ENCODE measurements at regions not wholly inside any gene's neighbourhood (a gene's known extent, or its start where the extent isn't known, plus 50 kb on each side); places are given as distances from the start of the nearest gene placed in this dataset.
A peak's percentile ranks its signal among the peaks of the same experiment; 100 is the strongest.
"Not testable (repeated sequence)": the region's sequence is repeated elsewhere in the genome, so short reads cannot be mapped to it uniquely, and the experiment has no call there.

- Mint-ChIP-seq H3K36me3 (no peaks in the 10 kb centered on the region), H3K27ac (no peak overlapping the region), H3K9me3 (no peaks in the 10 kb centered on the region)
- DNase-seq (ENCODE audit: low spot score in 2 of 2) (no peak), ATAC-seq (no peak)
These were observed 67.4 kb upstream of the TAMM41 start for GRCh38 chr3:11914041-11914440.

- no peak for ATAC-seq
- no peaks in the 10 kb centered on the region for H3K36me3 Mint-ChIP-seq
These were observed 68.0 kb upstream of the TAMM41 start for GRCh38 chr3:11914651-11915050.

GRCh38 chr3:11915621-11916424 lies 69.1 kb upstream of the TAMM41 start:
- ATAC-seq (no peak), DNase-seq (ENCODE audit: low spot score in 2 of 2) (peak in 1 of 2 donors; percentile 11)
- H3K27ac Mint-ChIP-seq = no peak overlapping the region
- no peaks in the 10 kb centered on the region for H3K36me3 Mint-ChIP-seq
- no peaks in the 10 kb centered on the region for H3K9me3 Mint-ChIP-seq

More at GRCh38 chr3:11914651-11915050, 68.0 kb upstream of the TAMM41 start:
- Mint-ChIP-seq H3K9me3 (no peaks in the 10 kb centered on the region), H3K27ac (no peak overlapping the region)
- DNase-seq (ENCODE audit: low spot score in 2 of 2) = peak in 1 of 2 donors; percentile 40

DNA sequence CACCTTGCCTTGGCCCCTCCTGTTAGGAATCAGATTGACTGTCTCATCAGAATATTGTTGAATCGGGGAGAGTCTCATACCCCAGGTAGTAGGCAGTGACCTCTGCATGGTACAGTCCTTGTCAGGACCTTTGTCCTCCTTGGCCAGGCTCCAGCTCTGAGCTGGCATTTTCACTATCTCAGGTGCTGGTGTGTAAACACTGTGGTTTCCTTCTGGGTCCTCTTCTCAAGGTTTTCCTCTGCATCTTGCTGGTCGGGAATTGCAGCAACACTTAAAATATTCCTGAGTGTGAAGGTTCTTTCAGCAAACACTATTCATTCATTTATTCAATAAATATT lies 69.7 kb upstream of the TAMM41 start:
- not testable (repeated sequence) for H3K9me3 Mint-ChIP-seq; ATAC-seq; DNase-seq (ENCODE audit: low spot score in 2 of 2); H3K36me3 Mint-ChIP-seq; H3K27ac Mint-ChIP-seq

GRCh38 chr3:11917051-11917450 lies 70.4 kb upstream of the TAMM41 start:
- H3K9me3 Mint-ChIP-seq = no peaks in the 10 kb centered on the region
- no peaks in the 10 kb centered on the region for H3K36me3 Mint-ChIP-seq

GRCh38 chr3:11919390-11919789 lies 72.7 kb upstream of the TAMM41 start:
- H3K27ac Mint-ChIP-seq = no peak overlapping the region
- no peaks in the 10 kb centered on the region for H3K36me3 Mint-ChIP-seq
- no peaks in the 10 kb centered on the region for H3K9me3 Mint-ChIP-seq
- no peak for ATAC-seq
- peak in 1 of 2 donors; percentile 26 for DNase-seq (ENCODE audit: low spot score in 2 of 2)

More at GRCh38 chr3:11917051-11917450, 70.4 kb upstream of the TAMM41 start:
- DNase-seq (ENCODE audit: low spot score in 2 of 2) = peak in 1 of 2 donors; percentile 49
- no peak for ATAC-seq
- H3K27ac Mint-ChIP-seq = no peak overlapping the region

DNA sequence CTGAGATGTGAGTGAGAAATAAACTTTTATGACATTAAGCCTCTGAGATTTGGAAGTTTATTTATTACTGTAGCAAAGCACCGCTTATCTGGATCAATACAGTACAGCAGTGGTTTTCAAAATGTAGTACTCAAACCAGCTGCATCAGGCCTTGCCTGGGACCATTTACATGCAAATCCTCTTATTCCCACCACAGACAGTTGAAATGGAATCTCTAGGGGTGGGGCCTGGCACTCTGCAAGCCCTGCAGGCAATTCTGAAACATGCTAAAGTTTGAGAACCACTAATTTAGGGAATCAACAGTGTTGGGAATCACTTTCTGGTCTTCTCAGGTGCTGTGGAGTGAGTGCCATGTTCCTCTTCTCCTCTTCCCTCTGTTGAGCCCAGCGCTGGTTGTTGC lies 77.8 kb upstream of the TAMM41 start:
- H3K36me3 Mint-ChIP-seq = no peaks in the 10 kb centered on the region
- no peak overlapping the region for H3K27ac Mint-ChIP-seq
- DNase-seq (ENCODE audit: low spot score in 2 of 2) = no peak
- ATAC-seq = no peak
- no peaks in the 10 kb centered on the region for H3K9me3 Mint-ChIP-seq

- Mint-ChIP-seq H3K27ac (no peak overlapping the region), H3K9me3 (no peaks in the 10 kb centered on the region), H3K36me3 (no peaks in the 10 kb centered on the region)
- ATAC-seq (no peak), DNase-seq (ENCODE audit: low spot score in 2 of 2) (no peak)
These were observed 75.8 kb upstream of the SYN2 start for GRCh38 chr3:11928381-11928780.

- DNase-seq (ENCODE audit: low spot score in 2 of 2) = peak in 1 of 2 donors; percentile 34
- no peak for ATAC-seq
- Mint-ChIP-seq H3K27ac (no peak overlapping the region), H3K36me3 (no peaks in the 10 kb centered on the region), H3K9me3 (no peaks in the 10 kb centered on the region)
These were observed 74.7 kb upstream of the SYN2 start for GRCh38 chr3:11929531-11929930.

DNA sequence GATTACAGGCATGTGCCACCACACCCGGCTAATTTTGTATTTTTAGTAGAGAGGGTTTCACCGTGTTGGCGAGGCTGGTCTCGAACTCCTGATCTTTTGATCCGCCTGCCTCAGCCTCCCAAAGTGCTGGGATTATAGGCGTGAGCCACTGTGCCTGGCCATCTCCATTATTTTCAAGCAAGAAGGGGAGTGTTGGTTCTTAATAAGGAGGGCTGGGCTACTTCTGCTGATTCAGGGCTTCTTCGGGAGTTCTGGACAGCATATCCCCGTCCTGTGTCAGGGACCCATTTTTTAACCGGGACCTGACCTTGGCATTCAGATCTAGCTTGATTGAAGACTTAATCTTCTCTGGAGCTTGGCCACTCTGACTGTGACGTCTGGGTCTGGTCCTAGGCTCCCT lies 74.1 kb upstream of the SYN2 start:
- Mint-ChIP-seq H3K36me3 (no peaks in the 10 kb centered on the region), H3K27ac (no peak overlapping the region), H3K9me3 (no peaks in the 10 kb centered on the region)
- no peak for ATAC-seq
- no peak for DNase-seq (ENCODE audit: low spot score in 2 of 2)

GRCh38 chr3:11932636-11933035 lies 71.6 kb upstream of the SYN2 start:
- Mint-ChIP-seq H3K9me3 (no peaks in the 10 kb centered on the region), H3K27ac (no peak overlapping the region), H3K36me3 (no peaks in the 10 kb centered on the region)
- DNase-seq (ENCODE audit: low spot score in 2 of 2) (no peak), ATAC-seq (no peak)

DNA sequence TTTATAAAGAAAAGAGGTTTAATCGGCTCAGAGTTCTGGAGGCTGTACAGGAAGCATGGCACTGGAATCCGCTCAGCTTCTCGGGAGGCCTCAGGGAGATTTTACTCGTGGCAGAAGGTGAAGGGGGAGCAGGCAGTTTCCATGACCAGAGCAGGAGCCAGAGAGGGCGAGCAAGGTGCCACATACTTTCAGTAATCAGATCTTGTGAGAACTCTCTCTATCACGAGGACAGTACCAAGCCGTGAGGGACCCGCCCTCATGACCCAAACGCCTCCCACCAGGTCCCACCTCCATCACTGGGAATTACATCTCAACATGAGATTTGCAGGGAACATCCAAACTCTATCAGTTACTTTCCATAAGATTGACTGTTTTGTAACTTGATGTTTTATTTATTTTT lies 70.7 kb upstream of the SYN2 start:
- no peak for ATAC-seq
- no peaks in the 10 kb centered on the region for H3K36me3 Mint-ChIP-seq
- DNase-seq (ENCODE audit: low spot score in 2 of 2) = peak in 1 of 2 donors; percentile 28
- no peaks in the 10 kb centered on the region for H3K9me3 Mint-ChIP-seq
- no peak overlapping the region for H3K27ac Mint-ChIP-seq

DNA sequence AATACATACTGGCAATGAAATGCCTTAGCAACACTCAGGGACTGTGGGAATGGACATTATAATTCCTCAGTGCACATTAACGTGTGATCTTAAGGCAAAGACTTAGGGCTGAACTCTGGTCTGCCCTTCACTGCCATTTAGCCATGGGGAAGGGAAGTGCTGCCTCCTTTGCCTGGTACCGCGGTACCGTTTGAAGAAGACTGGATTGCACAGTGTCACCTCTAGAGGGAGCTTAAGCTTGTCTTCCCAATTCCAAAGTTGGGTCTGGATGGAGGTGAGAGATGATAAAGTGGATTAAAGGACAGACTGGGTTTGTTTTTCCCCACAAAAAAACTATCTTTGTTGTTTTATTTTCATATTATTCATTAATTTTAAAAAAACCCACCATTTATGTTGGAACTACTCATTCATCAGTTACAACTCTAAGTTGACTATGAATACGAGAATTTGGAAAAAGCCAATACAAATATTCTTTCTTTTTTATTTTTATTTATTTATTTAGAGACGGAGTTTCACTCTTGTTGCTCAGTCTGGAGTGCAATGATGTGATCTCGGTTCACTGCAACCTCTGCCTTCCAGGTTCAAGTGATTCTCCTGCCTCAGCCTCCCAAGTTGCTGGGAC lies 60.0 kb upstream of the SYN2 start:
- Mint-ChIP-seq H3K27ac (no peak overlapping the region), H3K36me3 (no peaks in the 10 kb centered on the region), H3K9me3 (peaks cover 12 to 20% of the 10 kb centered on the region in 2 donors)
- DNase-seq (ENCODE audit: low spot score in 2 of 2) (no peak), ATAC-seq (no peak)

- ATAC-seq (no peak), DNase-seq (ENCODE audit: low spot score in 2 of 2) (no peak)
- Mint-ChIP-seq H3K9me3 (peaks cover 4 to 11% of the 10 kb centered on the region in 2 donors), H3K27ac (no peak overlapping the region), H3K36me3 (no peaks in the 10 kb centered on the region)
These were observed 55.9 kb upstream of the SYN2 start for GRCh38 chr3:11948331-11948730.

DNA sequence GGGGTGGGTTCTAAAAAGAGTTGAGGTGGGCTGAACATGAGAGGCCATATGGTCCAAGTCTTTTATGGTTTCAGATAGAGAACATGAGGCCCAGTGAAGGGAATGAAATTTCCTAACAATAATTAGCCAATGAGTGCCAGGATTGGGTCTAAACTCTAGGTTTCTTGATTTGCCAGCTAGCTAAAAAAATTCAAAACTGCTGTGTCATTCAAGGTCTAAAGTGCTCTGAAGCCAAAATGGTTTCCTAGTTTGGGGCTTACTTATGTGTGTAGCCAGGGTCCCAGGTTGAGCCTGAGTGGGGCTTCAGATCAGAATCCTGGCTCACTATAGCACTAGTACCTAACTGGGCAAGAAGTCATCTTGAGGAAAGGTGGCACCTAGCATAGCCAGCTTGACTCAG lies 55.3 kb upstream of the SYN2 start:
- ATAC-seq (no peak), DNase-seq (ENCODE audit: low spot score in 2 of 2) (no peak)
- Mint-ChIP-seq H3K27ac (no peak overlapping the region), H3K36me3 (no peaks in the 10 kb centered on the region), H3K9me3 (peaks cover 2 to 10% of the 10 kb centered on the region in 2 donors)

- H3K27ac Mint-ChIP-seq = no peak overlapping the region
- DNase-seq (ENCODE audit: low spot score in 2 of 2) (no peak), ATAC-seq (no peak)
- H3K9me3 Mint-ChIP-seq = peaks cover 0 to 8% of the 10 kb centered on the region in 2 donors
- no peaks in the 10 kb centered on the region for H3K36me3 Mint-ChIP-seq
These were observed 54.8 kb upstream of the SYN2 start for GRCh38 chr3:11949351-11949750.

- H3K9me3 Mint-ChIP-seq = peaks cover 0 to 6% of the 10 kb centered on the region in 2 donors
- no peak overlapping the region for H3K27ac Mint-ChIP-seq
- no peak for ATAC-seq
- H3K36me3 Mint-ChIP-seq = no peaks in the 10 kb centered on the region
- DNase-seq (ENCODE audit: low spot score in 2 of 2) = no peak
These were observed 53.6 kb upstream of the SYN2 start for GRCh38 chr3:11950576-11950975.

DNA sequence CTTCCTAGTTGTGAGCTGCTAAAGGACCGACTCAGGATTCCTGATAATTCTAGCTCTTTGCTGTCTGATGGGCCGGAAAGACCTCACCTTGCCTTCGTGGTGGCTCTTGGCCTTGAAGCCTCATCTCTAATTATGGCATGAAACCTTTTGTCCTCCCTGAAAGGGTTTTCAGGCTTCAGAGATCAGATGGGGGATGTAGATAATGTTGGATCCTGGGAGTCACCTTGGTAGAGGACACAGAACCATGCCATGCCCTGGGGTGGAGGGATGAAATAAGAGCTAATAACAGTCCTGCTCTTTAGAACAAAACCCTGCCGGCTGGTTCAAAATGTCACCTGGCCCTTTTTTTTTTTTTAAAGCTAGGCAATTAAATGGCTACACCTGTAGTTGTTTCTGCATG lies 50.8 kb upstream of the SYN2 start:
- no peak for ATAC-seq
- Mint-ChIP-seq H3K9me3 (no peaks in the 10 kb centered on the region), H3K27ac (peak overlapping the region in 1 of 2 donors; percentile 33), H3K36me3 (no peaks in the 10 kb centered on the region)
- no peak for DNase-seq (ENCODE audit: low spot score in 2 of 2)

Measured in activated naive CD4-positive, alpha-beta T cell treated with anti-CD3 and anti-CD28 coated beads, Interleukin-2, amount 50 U/mL, for 72 hours (primary cell).